Ishikawa (cell line): ENCODE measurements at regions not wholly inside any gene's neighbourhood (a gene's known extent, or its start where the extent isn't known, plus 50 kb on each side); places are given as distances from the start of the nearest gene placed in this dataset.

ENCODE experiments used
- CREB1 ChIP-seq: IDR thresholded peaks from 2 replicates; pipeline ENCODE4 v1.6.1; 2012; ENCODE audit warnings: low read depth
- EP300 ChIP-seq: IDR thresholded peaks from 2 replicates; pipeline ENCODE4 v1.6.1; 2012; ENCODE audit warnings: borderline replicate concordance

DNA sequence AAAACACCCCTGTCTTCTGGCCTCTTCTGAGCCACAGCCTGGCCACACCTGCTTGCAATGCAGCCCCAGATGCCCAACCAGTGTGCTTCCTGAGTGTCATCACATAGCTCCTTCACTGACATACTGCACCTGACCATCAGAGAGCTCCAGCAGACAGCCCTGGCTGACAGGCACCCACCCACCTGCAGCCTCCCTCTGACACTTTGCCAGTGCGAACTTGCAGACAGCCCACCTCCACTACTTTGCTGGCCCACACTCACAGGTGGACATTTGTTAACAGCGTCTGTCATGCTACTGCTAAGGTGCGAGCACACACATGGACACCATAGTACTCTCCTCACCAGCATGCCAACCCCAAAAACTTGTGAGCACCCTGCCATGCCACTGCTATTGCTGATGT is 740.1 kb downstream of the DNAJB9 start:
- no peak for TF ChIP-seq CREB1
- TF ChIP-seq EP300 = no peak
